ENCODE measurements at regions not wholly inside any gene's neighbourhood (a gene's known extent, or its start where the extent isn't known, plus 50 kb on each side); places are given as distances from the start of the nearest gene placed in this dataset.

GRCh38 chr22:49284931-49285330 is 542.7 kb downstream of the BRD1 start:
- no peak for TF ChIP-seq EZH2phosphoT487 (IDR thresholded peaks at IDR 0.05; ENCODE audit: insufficient read depth, low read depth)
- TF ChIP-seq EZH2 (IDR thresholded peaks at IDR 0.05; ENCODE audit: insufficient read depth, poor library complexity, severe bottlenecking), result no peak
